ENCODE measurements at regions not wholly inside any gene's neighbourhood (a gene's known extent, or its start where the extent isn't known, plus 50 kb on each side); places are given as distances from the start of the nearest gene placed in this dataset.

GRCh38 chr20:52529826-52530225 is 338.2 kb upstream of the ZFP64 start:
- in situ Hi-C loops (cut with HindIII; ENCODE audit: low pct_ligation_motif_present, low sequenced_read_pairs), result no loop called here
- no peaks in the 10 kb centered on the region for H3K36me3 ChIP-seq (replicated peaks)
- H3K4me3 ChIP-seq (ENCODE audit: low read depth, low read length), result no peak overlapping the region
- H3K27ac ChIP-seq, result no peak overlapping the region
- TF ChIP-seq CTCF (IDR thresholded peaks at IDR 0.05; ENCODE audit: low read depth, low read length, missing control alignments), result no peak
- no peaks in the 10 kb centered on the region for H3K27me3 ChIP-seq (replicated peaks)
- no peak for DNase-seq

GRCh38 chr20:52524861-52525260 is 333.3 kb upstream of the ZFP64 start:
- no peaks in the 10 kb centered on the region for H3K36me3 ChIP-seq (replicated peaks)
- in situ Hi-C loops (cut with HindIII; ENCODE audit: low pct_ligation_motif_present, low sequenced_read_pairs), result no loop called here
- DNase-seq, result no peak
- H3K4me3 ChIP-seq (ENCODE audit: low read depth, low read length), result no peak overlapping the region
- H3K27ac ChIP-seq, result no peak overlapping the region
- no peaks in the 10 kb centered on the region for H3K27me3 ChIP-seq (replicated peaks)
- no peak for TF ChIP-seq CTCF (IDR thresholded peaks at IDR 0.05; ENCODE audit: low read depth, low read length, missing control alignments)

GRCh38 chr20:52518735-52519134 is 327.2 kb upstream of the ZFP64 start:
- Histone ChIP-seq H3K36me3 (replicated peaks) (no peaks in the 10 kb centered on the region), H3K4me3 (ENCODE audit: low read depth, low read length) (no peak overlapping the region), H3K27ac (no peak overlapping the region), H3K27me3 (replicated peaks) (no peaks in the 10 kb centered on the region)
- TF ChIP-seq CTCF (IDR thresholded peaks at IDR 0.05; ENCODE audit: low read depth, low read length, missing control alignments), result no peak
- in situ Hi-C loops (cut with HindIII; ENCODE audit: low pct_ligation_motif_present, low sequenced_read_pairs), result no loop called here
- DNase-seq, result no peak

- TF ChIP-seq CTCF (IDR thresholded peaks at IDR 0.05; ENCODE audit: low read depth, low read length, missing control alignments), result no peak
- H3K27me3 ChIP-seq (replicated peaks), result no peaks in the 10 kb centered on the region
These were observed 324.3 kb upstream of the ZFP64 start for GRCh38 chr20:52515877-52516276.

GRCh38 chr20:52500157-52500556 is 308.6 kb upstream of the ZFP64 start:
- Histone ChIP-seq H3K27me3 (replicated peaks) (no peaks in the 10 kb centered on the region), H3K4me3 (ENCODE audit: low read depth, low read length) (no peak overlapping the region), H3K36me3 (replicated peaks) (no peaks in the 10 kb centered on the region), H3K27ac (no peak overlapping the region)
- no peak for TF ChIP-seq CTCF (IDR thresholded peaks at IDR 0.05; ENCODE audit: low read depth, low read length, missing control alignments)
- DNase-seq, result no peak
- in situ Hi-C loops (cut with HindIII; ENCODE audit: low pct_ligation_motif_present, low sequenced_read_pairs), result no loop called here

More at GRCh38 chr20:52515877-52516276, 324.3 kb upstream of the ZFP64 start:
- no peak overlapping the region for H3K27ac ChIP-seq
- in situ Hi-C loops (cut with HindIII; ENCODE audit: low pct_ligation_motif_present, low sequenced_read_pairs), result no loop called here
- no peaks in the 10 kb centered on the region for H3K36me3 ChIP-seq (replicated peaks)
- no peak for DNase-seq
- no peak overlapping the region for H3K4me3 ChIP-seq (ENCODE audit: low read depth, low read length)

- no peak overlapping the region for H3K4me3 ChIP-seq (ENCODE audit: low read depth, low read length)
- no peaks in the 10 kb centered on the region for H3K27me3 ChIP-seq (replicated peaks)
- no peak overlapping the region for H3K27ac ChIP-seq
- H3K36me3 ChIP-seq (replicated peaks), result no peaks in the 10 kb centered on the region
- in situ Hi-C loops (cut with HindIII; ENCODE audit: low pct_ligation_motif_present, low sequenced_read_pairs), result no loop called here
- DNase-seq, result no peak
- TF ChIP-seq CTCF (IDR thresholded peaks at IDR 0.05; ENCODE audit: low read depth, low read length, missing control alignments), result no peak
These were observed 306.2 kb upstream of the ZFP64 start for GRCh38 chr20:52497731-52498130.

Measured in brain microvascular endothelial cell (primary cell).